ENCODE measurements at regions not wholly inside any gene's neighbourhood (a gene's known extent, or its start where the extent isn't known, plus 50 kb on each side); places are given as distances from the start of the nearest gene placed in this dataset.

- intact Hi-C loops (cut with DNase I): no loop called here
- no peak overlapping the region for H3K27ac ChIP-seq
- no peak overlapping the region for H3K4me3 ChIP-seq
- TF ChIP-seq CTCF (IDR thresholded peaks at IDR 0.05): no peak
- DNase-seq (ENCODE audit: low spot score in 2 of 2): no peak
- no peaks in the 10 kb centered on the region for H3K4me1 ChIP-seq
- H3K27me3 ChIP-seq: no peaks in the 10 kb centered on the region
- no peaks in the 10 kb centered on the region for H3K9me3 ChIP-seq
- H3K36me3 ChIP-seq: no peaks in the 10 kb centered on the region
Observed at GRCh38 chr3:177692304-177692975, 495.2 kb upstream of the TBL1XR1 start.

GRCh38 chr3:177693616-177694264 is 496.5 kb upstream of the TBL1XR1 start:
- no peak for TF ChIP-seq CTCF (IDR thresholded peaks at IDR 0.05)
- DNase-seq (ENCODE audit: low spot score in 2 of 2): no peak
- Histone ChIP-seq H3K9me3 (no peaks in the 10 kb centered on the region), H3K27me3 (no peaks in the 10 kb centered on the region), H3K27ac (no peak overlapping the region), H3K36me3 (no peaks in the 10 kb centered on the region), H3K4me3 (no peak overlapping the region), H3K4me1 (no peaks in the 10 kb centered on the region)
- intact Hi-C loops (cut with DNase I): no loop called here

GRCh38 chr3:177694316-177694715 is 497.0 kb upstream of the TBL1XR1 start:
- no peaks in the 10 kb centered on the region for H3K27me3 ChIP-seq
- H3K9me3 ChIP-seq: no peaks in the 10 kb centered on the region
- H3K4me3 ChIP-seq: no peak overlapping the region
- no peak for DNase-seq (ENCODE audit: low spot score in 2 of 2)
- no peak for TF ChIP-seq CTCF (IDR thresholded peaks at IDR 0.05)
- H3K4me1 ChIP-seq: no peaks in the 10 kb centered on the region
- H3K27ac ChIP-seq: no peak overlapping the region
- no peaks in the 10 kb centered on the region for H3K36me3 ChIP-seq
- intact Hi-C loops (cut with DNase I): no loop called here

GRCh38 chr3:177694951-177695350 is 497.7 kb upstream of the TBL1XR1 start:
- intact Hi-C loops (cut with DNase I): no loop called here
- Histone ChIP-seq H3K9me3 (no peaks in the 10 kb centered on the region), H3K27me3 (no peaks in the 10 kb centered on the region), H3K27ac (no peak overlapping the region), H3K4me3 (no peak overlapping the region), H3K4me1 (no peaks in the 10 kb centered on the region), H3K36me3 (no peaks in the 10 kb centered on the region)
- DNase-seq (ENCODE audit: low spot score in 2 of 2): no peak
- no peak for TF ChIP-seq CTCF (IDR thresholded peaks at IDR 0.05)

GRCh38 chr3:177700117-177700516 is 502.8 kb upstream of the TBL1XR1 start:
- H3K9me3 ChIP-seq: no peaks in the 10 kb centered on the region
- intact Hi-C loops (cut with DNase I): no loop called here
- H3K4me1 ChIP-seq: no peaks in the 10 kb centered on the region
- no peak for TF ChIP-seq CTCF (IDR thresholded peaks at IDR 0.05)
- H3K4me3 ChIP-seq: no peak overlapping the region
- H3K27me3 ChIP-seq: no peaks in the 10 kb centered on the region
- no peak overlapping the region for H3K27ac ChIP-seq
- DNase-seq (ENCODE audit: low spot score in 2 of 2): no peak
- H3K36me3 ChIP-seq: no peaks in the 10 kb centered on the region

All from ascending aorta (tissue), 2 donors.